Keratinocyte (primary cell): ENCODE measurements at regions not wholly inside any gene's neighbourhood (a gene's known extent, or its start where the extent isn't known, plus 50 kb on each side); places are given as distances from the start of the nearest gene placed in this dataset.

Source experiments
- DNase-seq: peaks from one replicate; pipeline ENCODE4 v3.0.0-alpha.2; 2011; ENCODE audit warnings: low read depth, missing footprints, low spot score
- FAIRE-seq: peaks from 2 replicates; lab custom pipeline; 2011; peaks lifted over from hg19 to GRCh38; lab: Jason Lieb, UNC
- H2AFZ ChIP-seq: 2 replicates; pipeline ENCODE4 v1.6.0; 2012; ENCODE audit warnings: low read length, control low read depth, inconsistent platforms; ENCODE audit not compliant: control insufficient read depth
- H3K27ac ChIP-seq: 2 replicates; pipeline ENCODE4 v1.5.1; 2011; ENCODE audit warnings: low read length; ENCODE audit not compliant: control insufficient read depth, insufficient read depth
- H3K27me3 ChIP-seq: 3 replicates; pipeline ENCODE4 v1.6.0; 2011; ENCODE audit warnings: low read length; ENCODE audit not compliant: control insufficient read depth, insufficient read depth; ENCODE audit errors: extremely low read depth
- H3K36me3 ChIP-seq, 2 experiments: 2 replicates in 1 of 2; 3 replicates in 1 of 2; pipeline ENCODE4 v1.5.1; 2011; ENCODE audit warnings: low read length in 2 of 2, mild to moderate bottlenecking in 1 of 2; ENCODE audit not compliant: control insufficient read depth in 2 of 2, insufficient read depth in 2 of 2; ENCODE audit errors: extremely low read depth in 1 of 2
- H3K4me1 ChIP-seq: 3 replicates; pipeline ENCODE4 v1.5.1; 2011; ENCODE audit warnings: low read length; ENCODE audit not compliant: control insufficient read depth, insufficient read depth; ENCODE audit errors: extremely low read depth
- H3K4me2 ChIP-seq: 3 replicates; pipeline ENCODE4 v1.6.0; 2011; ENCODE audit warnings: low read depth, low read length; ENCODE audit not compliant: control insufficient read depth, insufficient read depth; ENCODE audit errors: extremely low read depth
- H3K4me3 ChIP-seq, 3 experiments: fragments of 200-600 bp in 1 of 3; sonication (generic) in 1 of 3; 2 replicates in 2 of 3; 3 replicates in 1 of 3; pipeline ENCODE4 v1.5.1; 2011 to 2016; ENCODE audit warnings: low read length in 3 of 3, mild to moderate bottlenecking in 3 of 3, control low read depth in 2 of 3, inconsistent platforms in 1 of 3, low read depth in 1 of 3, mixed read lengths in 1 of 3, mixed run types in 1 of 3, moderate library complexity in 1 of 3; ENCODE audit not compliant: control insufficient read depth in 2 of 3, insufficient read depth in 2 of 3; ENCODE audit errors: extremely low read depth in 1 of 3
- H3K79me2 ChIP-seq: 2 replicates; pipeline ENCODE4 v1.6.0; 2012; ENCODE audit warnings: low read length; ENCODE audit not compliant: control insufficient read depth, insufficient read depth
- H3K9ac ChIP-seq: 3 replicates; pipeline ENCODE4 v1.6.0; 2011; ENCODE audit warnings: low read length; ENCODE audit not compliant: control insufficient read depth, insufficient read depth; ENCODE audit errors: extremely low read depth
- H3K9me1 ChIP-seq: 3 replicates; pipeline ENCODE4 v1.6.0; 2011; ENCODE audit warnings: low read length; ENCODE audit not compliant: control insufficient read depth, insufficient read depth; ENCODE audit errors: extremely low read depth
- H3K9me3 ChIP-seq: 2 replicates; pipeline ENCODE4 v1.5.1; 2012; ENCODE audit warnings: low read depth, low read length; ENCODE audit not compliant: control insufficient read depth
- H4K20me1 ChIP-seq: 3 replicates; pipeline ENCODE4 v1.6.0; 2011; ENCODE audit warnings: low read length; ENCODE audit not compliant: control insufficient read depth, insufficient read depth; ENCODE audit errors: extremely low read depth
- CTCF ChIP-seq, 3 experiments: IDR thresholded peaks in 1 of 3; conservative IDR thresholded peaks in 1 of 3; optimal IDR thresholded peaks in 1 of 3; 2 replicates in 2 of 3; 3 replicates in 1 of 3; pipeline versions ENCODE3 to v1.5.1; 2011; ENCODE audit warnings: low read length in 3 of 3, mild to moderate bottlenecking in 3 of 3, moderate library complexity in 2 of 3, control low read depth in 1 of 3, inconsistent platforms in 1 of 3; ENCODE audit not compliant: insufficient read depth in 2 of 3; ENCODE audit errors: extremely low read depth in 1 of 3
- EZH2 ChIP-seq: IDR thresholded peaks from one replicate; pipeline ENCODE4 v1.6.1; 2012; ENCODE audit warnings: inconsistent platforms, mild to moderate bottlenecking, low read length, moderate library complexity
- dilution Hi-C: fragments of 300-500 bp; cut with MboI; formaldehyde crosslinking; loops from one replicate; pipeline ENCODE4 v1.7.0; 2020; ENCODE audit warnings: low sequenced_read_pairs; ENCODE audit not compliant: extremely low pct_ligation_motif_present

GRCh38 chr21:35586305-35586704 is 474.0 kb downstream of the SETD4 start:
- no peak overlapping the region for H3K9ac ChIP-seq
- H3K9me1 ChIP-seq: no peaks in the 10 kb centered on the region
- TF ChIP-seq EZH2 (no peak), CTCF (optimal IDR thresholded peaks at IDR 0.05 in 1 of 3, IDR thresholded peaks at IDR 0.05 in 1 of 3, conservative IDR thresholded peaks at IDR 0.05 in 1 of 3; ENCODE audit: extremely low read depth in 1 of 3, insufficient read depth in 2 of 3, low read length in 3 of 3) (no peak)
- no peak overlapping the region for H3K27ac ChIP-seq
- FAIRE-seq (no peak), DNase-seq (no peak)
- H3K79me2 ChIP-seq: no peaks in the 10 kb centered on the region
- H3K4me2 ChIP-seq: no peak overlapping the region
- no peaks in the 10 kb centered on the region for H4K20me1 ChIP-seq
- no peak overlapping the region for H3K4me3 ChIP-seq
- H3K9me3 ChIP-seq: no peaks in the 10 kb centered on the region
- H2AFZ ChIP-seq: no peak overlapping the region
- no peaks in the 10 kb centered on the region for H3K36me3 ChIP-seq
- dilution Hi-C loops: no loop called here
- no peaks in the 10 kb centered on the region for H3K4me1 ChIP-seq
- no peaks in the 10 kb centered on the region for H3K27me3 ChIP-seq

GRCh38 chr21:35585878-35586277 is 474.4 kb downstream of the SETD4 start:
- dilution Hi-C loops: no loop called here
- Histone ChIP-seq H2AFZ (no peak overlapping the region), H3K9me1 (no peaks in the 10 kb centered on the region), H3K4me1 (no peaks in the 10 kb centered on the region), H3K79me2 (no peaks in the 10 kb centered on the region), H3K4me3 (no peak overlapping the region), H3K27ac (no peak overlapping the region), H3K36me3 (no peaks in the 10 kb centered on the region), H3K4me2 (no peak overlapping the region), H4K20me1 (no peaks in the 10 kb centered on the region), H3K27me3 (no peaks in the 10 kb centered on the region), H3K9ac (no peak overlapping the region), H3K9me3 (no peaks in the 10 kb centered on the region)
- no peak for FAIRE-seq
- no peak for DNase-seq
- no peak for TF ChIP-seq EZH2
- TF ChIP-seq CTCF (optimal IDR thresholded peaks at IDR 0.05 in 1 of 3, IDR thresholded peaks at IDR 0.05 in 1 of 3, conservative IDR thresholded peaks at IDR 0.05 in 1 of 3; ENCODE audit: extremely low read depth in 1 of 3, insufficient read depth in 2 of 3, low read length in 3 of 3): no peak
